Ascending aorta (tissue), 2 donors: ENCODE measurements at regions not wholly inside any gene's neighbourhood (a gene's known extent, or its start where the extent isn't known, plus 50 kb on each side); places are given as distances from the start of the nearest gene placed in this dataset.
A peak's percentile ranks its signal among the peaks of the same experiment; 100 is the strongest.
"Not testable (repeated sequence)": the region's sequence is repeated elsewhere in the genome, so short reads cannot be mapped to it uniquely, and the experiment has no call there.

ENCODE experiments used
- DNase-seq, 2 donors: peaks; one replicate each; pipeline ENCODE4 v3.0.0-alpha.2; 2019; ENCODE audit warnings: low spot score in 2 of 2
- H3K27ac ChIP-seq, 2 donors: fragments of 200-600 bp; sonication (generic); one replicate each; pipeline ENCODE4 v1.5.1; 2016 to 2017; ENCODE audit warnings: mild to moderate bottlenecking in 1 of 2
- H3K27me3 ChIP-seq: fragments of 200-600 bp; sonication (generic); one replicate; pipeline ENCODE4 v1.5.1; 2017
- H3K36me3 ChIP-seq, 2 donors: fragments of 200-600 bp; sonication (generic); one replicate each; pipeline ENCODE4 v1.5.1; 2016
- H3K4me1 ChIP-seq, 2 donors: fragments of 200-600 bp; sonication (generic); one replicate each; pipeline ENCODE4 v1.5.1; 2016 to 2017; ENCODE audit warnings: mild to moderate bottlenecking in 1 of 2
- H3K4me3 ChIP-seq, 2 donors: fragments of 200-600 bp; sonication (generic); one replicate each; pipeline ENCODE4 v1.5.1; 2016 to 2017; ENCODE audit warnings: mild to moderate bottlenecking in 1 of 2
- H3K9me3 ChIP-seq, 2 donors: fragments of 200-600 bp; sonication (generic); one replicate each; pipeline ENCODE4 v1.5.1; 2016
- CTCF ChIP-seq, 3 experiments: fragments of 200-600 bp in 2 of 3; fragments of 450-650 bp in 1 of 3; sonication (generic) in 2 of 3; IDR thresholded peaks; one replicate each; pipeline ENCODE4 v1.5.1; 2016 to 2019; ENCODE audit warnings: antibody characterized with exemption in 3 of 3, mild to moderate bottlenecking in 1 of 3, moderate library complexity in 1 of 3
- intact Hi-C: fragments of 100-400 bp; cut with DNase I; formaldehyde crosslinking; loops from one replicate; pipeline ENCODE4 v1.15.1; 2023

GRCh38 chrX:92241249-92241648 lies 462.1 kb downstream of the PCDH11X start:
- no peak overlapping the region for H3K27ac ChIP-seq
- no peaks in the 10 kb centered on the region for H3K4me1 ChIP-seq
- H3K36me3 ChIP-seq = no peaks in the 10 kb centered on the region
- no peak for DNase-seq
- no peak overlapping the region for H3K4me3 ChIP-seq
- intact Hi-C loops = no loop called here
- H3K9me3 ChIP-seq = no peaks in the 10 kb centered on the region
- no peak for TF ChIP-seq CTCF (IDR thresholded peaks at IDR 0.05)
- H3K27me3 ChIP-seq = no peaks in the 10 kb centered on the region

- intact Hi-C loops = no loop called here
- H3K4me3 ChIP-seq = no peak overlapping the region
- H3K4me1 ChIP-seq = no peaks in the 10 kb centered on the region
- no peak for TF ChIP-seq CTCF (IDR thresholded peaks at IDR 0.05)
- no peaks in the 10 kb centered on the region for H3K36me3 ChIP-seq
- no peaks in the 10 kb centered on the region for H3K27me3 ChIP-seq
- H3K27ac ChIP-seq = no peak overlapping the region
- no peak for DNase-seq
- H3K9me3 ChIP-seq = no peaks in the 10 kb centered on the region
Observed at GRCh38 chrX:92247076-92247475, 467.9 kb downstream of the PCDH11X start.

- Histone ChIP-seq H3K9me3 (no peaks in the 10 kb centered on the region), H3K4me3 (no peak overlapping the region), H3K27me3 (no peaks in the 10 kb centered on the region), H3K4me1 (no peaks in the 10 kb centered on the region), H3K27ac (no peak overlapping the region), H3K36me3 (no peaks in the 10 kb centered on the region)
- TF ChIP-seq CTCF (IDR thresholded peaks at IDR 0.05) = no peak
- DNase-seq = no peak
- intact Hi-C loops = no loop called here
Observed at GRCh38 chrX:92249125-92249524, 469.9 kb downstream of the PCDH11X start.

GRCh38 chrX:92260102-92260501 lies 480.9 kb downstream of the PCDH11X start:
- Histone ChIP-seq H3K36me3 (no peaks in the 10 kb centered on the region), H3K4me3 (no peak overlapping the region), H3K9me3 (peaks cover 0 to 14% of the 10 kb centered on the region in 2 donors), H3K27me3 (no peaks in the 10 kb centered on the region), H3K27ac (no peak overlapping the region), H3K4me1 (no peaks in the 10 kb centered on the region)
- no peak for TF ChIP-seq CTCF (IDR thresholded peaks at IDR 0.05)
- intact Hi-C loops = no loop called here
- no peak for DNase-seq

- no peaks in the 10 kb centered on the region for H3K4me1 ChIP-seq
- no peaks in the 10 kb centered on the region for H3K9me3 ChIP-seq
- no peak for TF ChIP-seq CTCF (IDR thresholded peaks at IDR 0.05)
- no peaks in the 10 kb centered on the region for H3K36me3 ChIP-seq
- intact Hi-C loops = no loop called here
- H3K27ac ChIP-seq = no peak overlapping the region
- no peak for DNase-seq
- H3K4me3 ChIP-seq = peak overlapping the region in 1 of 2 donors; percentile 30
- H3K27me3 ChIP-seq = no peaks in the 10 kb centered on the region
Observed at GRCh38 chrX:92270936-92271855, 492.0 kb downstream of the PCDH11X start.

GRCh38 chrX:92278556-92278955 lies 499.4 kb downstream of the PCDH11X start:
- H3K36me3 ChIP-seq, H3K27ac ChIP-seq, H3K4me1 ChIP-seq, H3K27me3 ChIP-seq, DNase-seq, H3K9me3 ChIP-seq, H3K4me3 ChIP-seq, intact Hi-C loops: not testable (repeated sequence)

GRCh38 chrX:92280347-92280746 lies 501.2 kb downstream of the PCDH11X start:
- H3K4me1 ChIP-seq, H3K27me3 ChIP-seq, H3K9me3 ChIP-seq, H3K27ac ChIP-seq, intact Hi-C loops, DNase-seq, H3K4me3 ChIP-seq, H3K36me3 ChIP-seq: not testable (repeated sequence)
